ENCODE measurements at regions not wholly inside any gene's neighbourhood (a gene's known extent, or its start where the extent isn't known, plus 50 kb on each side); places are given as distances from the start of the nearest gene placed in this dataset.
A peak's percentile ranks its signal among the peaks of the same experiment; 100 is the strongest.

GRCh38 chr3:70770650-70771049, 458.2 kb upstream of the MDFIC2 start:
- no peak overlapping the region for H3K4me2 ChIP-seq
- POLR2A ChIA-PET: no interaction called here
- no peaks in the 10 kb centered on the region for H3F3A ChIP-seq (replicated peaks; ENCODE audit: insufficient read depth)
- H3K36me3 ChIP-seq (replicated peaks in 1 of 2; ENCODE audit: control insufficient read depth in 1 of 2, insufficient read depth in 2 of 2, low read length in 1 of 2): no peaks in the 10 kb centered on the region
- H3K27ac ChIP-seq (ENCODE audit: low read depth in 2 of 2, low read length in 1 of 2): peak overlapping the region in 1 of 2 experiments; percentile 22; a peak in 2 of 4 replicates
- H2AFZ ChIP-seq (ENCODE audit: low read depth): peak overlapping the region; percentile 60; the same call in 1 of the 2 replicates
- H3K9me2 ChIP-seq: no peaks in the 10 kb centered on the region
- no peaks in the 10 kb centered on the region for H3K9me3 ChIP-seq
- no peak overlapping the region for H3K9ac ChIP-seq
- H3K27me3 ChIP-seq (ENCODE audit: insufficient read depth): no peaks in the 10 kb centered on the region
- no peaks in the 10 kb centered on the region for H4K20me1 ChIP-seq (ENCODE audit: insufficient read depth)
- no peak for DNase-seq
- 0 out of 4 replicates have a peak, but pooled peaks cover 0 to 5% of the 10 kb centered on the region in 2 experiments for H3K4me1 ChIP-seq (ENCODE audit: control insufficient read depth in 1 of 2, insufficient read depth in 2 of 2, low read depth in 1 of 2, low read length in 1 of 2)
- no peak overlapping the region for H3K4me3 ChIP-seq (ENCODE audit: low read depth in 2 of 2, low read length in 1 of 2)
- TF ChIP-seq RAD21 (IDR thresholded peaks at IDR 0.05; ENCODE audit: low read length): no peak
- no peak for TF ChIP-seq YY1 (IDR thresholded peaks at IDR 0.05; ENCODE audit: low read depth)
- no peak for TF ChIP-seq NFIC (IDR thresholded peaks at IDR 0.05; ENCODE audit: borderline replicate concordance)
- no peak for TF ChIP-seq GATA2 (CRISPR knock-in tag; IDR thresholded peaks at IDR 0.05)
- no peak for TF ChIP-seq POLR2AphosphoS5 (IDR thresholded peaks at IDR 0.05; ENCODE audit: low read depth, low read length)
- no peak for TF ChIP-seq RFX5 (IDR thresholded peaks at IDR 0.05; ENCODE audit: low read length)
- TF ChIP-seq CTCF (IDR thresholded peaks at IDR 0.05): no peak
- CTCF ChIA-PET: no interaction called here
- no peaks in the 10 kb centered on the region for H3K79me2 ChIP-seq (ENCODE audit: insufficient read depth)
- 68% methylated on average over 1 of the region's 1 CpG for WGBS (ENCODE audit: low lambda C conversion rate)

- Histone ChIP-seq H3K9me3 (no peaks in the 10 kb centered on the region), H3F3A (replicated peaks; ENCODE audit: insufficient read depth) (no peaks in the 10 kb centered on the region), H3K9ac (no peak overlapping the region), H3K9me2 (no peaks in the 10 kb centered on the region), H3K36me3 (replicated peaks in 1 of 2; ENCODE audit: control insufficient read depth in 1 of 2, insufficient read depth in 2 of 2, low read length in 1 of 2) (no peaks in the 10 kb centered on the region), H2AFZ (ENCODE audit: low read depth) (no peak overlapping the region), H3K4me1 (ENCODE audit: control insufficient read depth in 1 of 2, insufficient read depth in 2 of 2, low read depth in 1 of 2, low read length in 1 of 2) (0 out of 4 replicates have a peak, but pooled peaks cover 0 to 2% of the 10 kb centered on the region in 2 experiments), H3K27ac (ENCODE audit: low read depth in 2 of 2, low read length in 1 of 2) (no peak overlapping the region), H3K27me3 (ENCODE audit: insufficient read depth) (no peaks in the 10 kb centered on the region), H3K4me2 (no peak overlapping the region), H4K20me1 (ENCODE audit: insufficient read depth) (no peaks in the 10 kb centered on the region), H3K79me2 (ENCODE audit: insufficient read depth) (no peaks in the 10 kb centered on the region), H3K4me3 (ENCODE audit: low read depth in 2 of 2, low read length in 1 of 2) (no peak overlapping the region)
- ChIA-PET CTCF (no interaction called here), POLR2A (no interaction called here)
- WGBS (ENCODE audit: low lambda C conversion rate): 94% methylated on average over 2 of the region's 2 CpGs
- DNase-seq: no peak
- no peak for TF ChIP-seq FOXM1 (IDR thresholded peaks at IDR 0.05; ENCODE audit: low read depth)
- no peak for TF ChIP-seq GABPA (IDR thresholded peaks at IDR 0.05; ENCODE audit: low read depth)
- TF ChIP-seq POLR2AphosphoS5 (IDR thresholded peaks at IDR 0.05; ENCODE audit: low read depth, low read length): no peak
- TF ChIP-seq, protein P1, sequence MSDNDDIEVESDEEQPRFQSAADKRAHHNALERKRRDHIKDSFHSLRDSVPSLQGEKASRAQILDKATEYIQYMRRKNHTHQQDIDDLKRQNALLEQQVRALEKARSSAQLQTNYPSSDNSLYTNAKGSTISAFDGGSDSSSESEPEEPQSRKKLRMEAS (IDR thresholded peaks at IDR 0.05; ENCODE audit: low read depth): no peak
- TF ChIP-seq RAD21 (IDR thresholded peaks at IDR 0.05; ENCODE audit: low read length): no peak
- no peak for TF ChIP-seq RCOR1 (IDR thresholded peaks at IDR 0.05; ENCODE audit: low read length)
- TF ChIP-seq NFIC (IDR thresholded peaks at IDR 0.05; ENCODE audit: borderline replicate concordance): no peak
- TF ChIP-seq EZH2phosphoT487 (IDR thresholded peaks at IDR 0.05; ENCODE audit: borderline replicate concordance, low read depth): no peak
- TF ChIP-seq TAF1 (IDR thresholded peaks at IDR 0.05; ENCODE audit: borderline replicate concordance, low read depth, low read length): no peak
- TF ChIP-seq TCF12 (IDR thresholded peaks at IDR 0.05): no peak
- no peak for TF ChIP-seq FOSL2 (IDR thresholded peaks at IDR 0.05; ENCODE audit: borderline replicate concordance, low read depth)
Observed at GRCh38 chr3:70766301-70766700, 453.9 kb upstream of the MDFIC2 start.
